GM12873 (cell line): ENCODE measurements at regions not wholly inside any gene's neighbourhood (a gene's known extent, or its start where the extent isn't known, plus 50 kb on each side); places are given as distances from the start of the nearest gene placed in this dataset.

Source experiments
- CTCF ChIP-seq: IDR thresholded peaks from 2 replicates; pipeline ENCODE4 v1.5.1; 2012; ENCODE audit warnings: low read depth, mild to moderate bottlenecking, moderate library complexity, low read length, control low read depth; ENCODE audit not compliant: insufficient read depth; ENCODE audit errors: missing control alignments

GRCh38 chr7:68823996-68824780, 774.1 kb upstream of the AUTS2 start:
- TF ChIP-seq CTCF = no peak

- TF ChIP-seq CTCF = no peak
These were observed 769.7 kb upstream of the AUTS2 start for GRCh38 chr7:68828575-68828974.

- no peak for TF ChIP-seq CTCF
These were observed 764.9 kb upstream of the AUTS2 start for GRCh38 chr7:68833422-68833821.

- TF ChIP-seq CTCF = no peak
These were observed 759.3 kb upstream of the AUTS2 start for GRCh38 chr7:68839014-68839413.

- no peak for TF ChIP-seq CTCF
These were observed 757.3 kb upstream of the AUTS2 start for GRCh38 chr7:68840991-68841390.

GRCh38 chr7:68846811-68847325, 751.4 kb upstream of the AUTS2 start:
- no peak for TF ChIP-seq CTCF

GRCh38 chr7:68853254-68853653, 745.0 kb upstream of the AUTS2 start:
- TF ChIP-seq CTCF = no peak
